Panc1 (cell line): ENCODE measurements at regions not wholly inside any gene's neighbourhood (a gene's known extent, or its start where the extent isn't known, plus 50 kb on each side); places are given as distances from the start of the nearest gene placed in this dataset.
"Not testable (repeated sequence)": the region's sequence is repeated elsewhere in the genome, so short reads cannot be mapped to it uniquely, and the experiment has no call there.

Source experiments
- CTCF ChIP-seq: fragments of 450-650 bp; IDR thresholded peaks from 2 replicates; pipeline ENCODE4 v1.5.1; 2017; ENCODE audit warnings: mild to moderate bottlenecking
- SIN3A ChIP-seq: IDR thresholded peaks from 2 replicates; pipeline ENCODE4 v1.6.1; 2012; ENCODE audit warnings: low read depth, mild to moderate bottlenecking, low read length, moderate library complexity, borderline replicate concordance; ENCODE audit not compliant: insufficient read depth

DNA sequence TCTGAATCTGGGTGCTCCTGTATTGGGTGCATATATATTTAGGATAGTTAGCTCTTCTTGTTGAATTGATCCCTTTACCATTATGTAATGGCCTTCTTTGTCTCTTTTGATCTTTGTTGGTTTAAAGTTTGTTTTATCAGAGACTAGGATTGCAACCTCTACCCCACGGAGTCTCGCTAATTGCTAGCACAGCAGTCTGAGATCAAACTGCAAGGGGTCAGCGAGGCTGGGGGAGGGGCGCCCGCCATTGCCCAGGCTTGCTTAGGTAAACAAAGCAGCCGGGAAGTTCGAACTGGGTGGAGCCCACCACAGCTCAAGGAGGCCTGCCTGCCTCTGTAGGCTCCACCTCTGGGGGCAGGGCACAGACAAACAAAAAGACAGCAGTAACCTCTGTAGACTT lies 421.8 kb downstream of the CSNK1G3 start:
- not testable (repeated sequence) for TF ChIP-seq CTCF, SIN3A
